Loucy (cell line): ENCODE measurements at regions not wholly inside any gene's neighbourhood (a gene's known extent, or its start where the extent isn't known, plus 50 kb on each side); places are given as distances from the start of the nearest gene placed in this dataset.

ENCODE experiments used
- H2AFZ ChIP-seq: fragments of 200-600 bp; sonication (generic); 2 replicates; pipeline ENCODE4 v1.6.0; 2016; ENCODE audit warnings: antibody characterized with exemption, mild to moderate bottlenecking, low read length, moderate library complexity
- H3F3A ChIP-seq: fragments of 200-600 bp; 2 replicates; pipeline ENCODE4 v1.6.0; 2016; ENCODE audit warnings: antibody characterized with exemption, low read depth, mild to moderate bottlenecking
- H3K27me3 ChIP-seq: fragments of 200-600 bp; sonication (generic); 2 replicates; pipeline ENCODE4 v1.6.1; 2014; ENCODE audit warnings: low read length, mild to moderate bottlenecking; ENCODE audit not compliant: insufficient read depth, poor library complexity, severe bottlenecking
- H3K36me3 ChIP-seq: fragments of 200-600 bp; sonication (generic); 2 replicates; pipeline ENCODE4 v1.6.1; 2016; ENCODE audit warnings: low read length; ENCODE audit not compliant: insufficient read depth
- H3K4me1 ChIP-seq: fragments of 200-600 bp; sonication (generic); 2 replicates; pipeline ENCODE4 v1.5.1; 2014; ENCODE audit warnings: low read length, mild to moderate bottlenecking; ENCODE audit not compliant: insufficient read depth, poor library complexity, severe bottlenecking
- H3K4me2 ChIP-seq: fragments of 200-600 bp; sonication (generic); 2 replicates; pipeline ENCODE4 v1.6.0; 2014; ENCODE audit warnings: antibody characterized with exemption, low read length, low read depth, mild to moderate bottlenecking; ENCODE audit not compliant: poor library complexity, severe bottlenecking
- H3K4me3 ChIP-seq: fragments of 200-600 bp; sonication (generic); 2 replicates; pipeline ENCODE4 v1.5.1; 2014; ENCODE audit warnings: low read length, mild to moderate bottlenecking, mixed read lengths; ENCODE audit not compliant: poor library complexity, severe bottlenecking
- H3K79me2 ChIP-seq: fragments of 200-600 bp; sonication (generic); 2 replicates; pipeline ENCODE4 v1.6.1; 2014; ENCODE audit warnings: low read length; ENCODE audit not compliant: insufficient read depth
- H3K9ac ChIP-seq: fragments of 200-600 bp; sonication (generic); 2 replicates; pipeline ENCODE4 v1.6.0; 2014; ENCODE audit warnings: mild to moderate bottlenecking, low read depth, low read length, moderate library complexity; ENCODE audit not compliant: poor library complexity, severe bottlenecking
- H3K9me2 ChIP-seq: fragments of 200-600 bp; sonication (generic); replicated peaks from 2 replicates; pipeline ENCODE4 v1.6.1; 2016; ENCODE audit warnings: low read depth, low read length, mixed read lengths
- H3K9me3 ChIP-seq: fragments of 200-600 bp; sonication (generic); 2 replicates; pipeline ENCODE4 v1.6.1; 2014; ENCODE audit warnings: mild to moderate bottlenecking, antibody characterized with exemption, low read length, low read depth; ENCODE audit not compliant: insufficient read depth
- H4K20me1 ChIP-seq: fragments of 200-600 bp; sonication (generic); 2 replicates; pipeline ENCODE4 v1.6.0; 2014; ENCODE audit warnings: antibody characterized with exemption, low read length, mild to moderate bottlenecking; ENCODE audit not compliant: insufficient read depth, poor library complexity, severe bottlenecking
- EZH2phosphoT487 ChIP-seq: fragments of 200-600 bp; IDR thresholded peaks from 2 replicates; pipeline ENCODE4 v1.6.1; 2018; ENCODE audit warnings: antibody characterized with exemption, mild to moderate bottlenecking, moderate library complexity, borderline replicate concordance
- TF ChIP-seq, protein P1 (sequence below): fragments of 200-600 bp; sonication (generic); conservative IDR thresholded peaks from 2 replicates; pipeline ENCODE4 v1.5.1; 2014; ENCODE audit warnings: mild to moderate bottlenecking, antibody characterized with exemption, low read length

DNA sequence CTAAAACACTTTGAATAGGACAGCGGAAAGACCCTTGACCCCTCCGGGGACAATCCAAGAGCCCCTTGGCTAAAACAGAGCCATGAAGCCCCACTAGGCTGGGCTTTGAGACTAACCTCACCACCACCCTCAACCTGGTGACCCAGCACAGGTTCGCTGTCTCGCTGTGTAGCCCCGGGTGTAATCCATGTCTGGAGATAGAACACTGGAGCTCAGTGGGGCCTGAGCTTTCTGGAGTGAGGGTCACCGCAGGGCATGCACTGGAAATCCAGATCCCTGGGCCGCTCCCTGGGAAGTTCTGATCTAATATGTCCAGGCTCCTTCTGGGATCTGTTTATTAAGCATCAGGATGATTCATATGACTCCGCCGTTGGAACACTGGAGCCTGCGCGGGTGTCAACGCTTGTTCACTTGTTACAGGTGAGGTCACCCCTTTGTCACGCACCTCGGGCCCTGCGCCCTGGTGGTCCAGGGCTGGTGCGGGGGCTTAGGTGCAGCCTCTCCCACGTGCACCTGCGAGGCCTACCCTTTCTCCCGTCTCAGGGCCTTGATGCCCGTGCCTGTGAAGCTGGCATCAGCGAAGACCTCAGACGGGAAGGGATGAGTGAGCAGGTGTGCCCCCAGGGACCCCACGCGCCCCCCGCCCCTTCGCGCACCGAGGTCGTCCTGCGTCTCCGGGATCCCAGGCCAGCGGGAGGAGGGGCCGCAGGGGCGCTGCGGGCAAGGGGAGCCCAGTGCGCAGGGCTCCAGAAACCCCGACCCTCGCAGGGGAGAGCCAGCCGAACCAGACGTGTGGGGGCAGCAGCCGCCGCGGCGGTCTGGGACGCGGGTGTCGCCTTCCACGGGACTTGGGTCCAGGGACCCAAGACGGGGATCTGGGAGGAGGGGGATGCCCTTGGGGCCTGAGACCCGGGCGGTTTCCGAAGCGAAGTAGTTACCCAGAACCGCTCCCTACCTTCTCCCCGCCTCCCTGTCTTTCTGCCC lies 224.1 kb upstream of the FOXF1 start:
- Histone ChIP-seq H3K27me3 (no peaks in the 10 kb centered on the region), H2AFZ (no peak overlapping the region), H3K4me3 (no peak overlapping the region)

GRCh38 chr16:86286991-86287663 lies 223.2 kb upstream of the FOXF1 start:
- H3K79me2 ChIP-seq = no peaks in the 10 kb centered on the region
- no peaks in the 10 kb centered on the region for H4K20me1 ChIP-seq
- H3K27me3 ChIP-seq = no peaks in the 10 kb centered on the region
- H3K36me3 ChIP-seq = no peaks in the 10 kb centered on the region
- no peaks in the 10 kb centered on the region for H3F3A ChIP-seq
- no peak overlapping the region for H2AFZ ChIP-seq
- no peaks in the 10 kb centered on the region for H3K9me3 ChIP-seq
- no peak for TF ChIP-seq EZH2phosphoT487
- no peak overlapping the region for H3K4me3 ChIP-seq
- H3K4me1 ChIP-seq = no peaks in the 10 kb centered on the region
- no peak overlapping the region for H3K4me2 ChIP-seq
- H3K9ac ChIP-seq = no peak overlapping the region
- no peaks in the 10 kb centered on the region for H3K9me2 ChIP-seq

More for the DNA sequence above, 224.1 kb upstream of the FOXF1 start:
- Histone ChIP-seq H3K4me2 (no peak overlapping the region), H3K79me2 (no peaks in the 10 kb centered on the region), H3K4me1 (no peaks in the 10 kb centered on the region), H3K9me2 (no peaks in the 10 kb centered on the region), H3F3A (no peaks in the 10 kb centered on the region), H4K20me1 (no peaks in the 10 kb centered on the region), H3K9me3 (no peaks in the 10 kb centered on the region; the same call in 1 of the 2 replicates), H3K36me3 (no peaks in the 10 kb centered on the region), H3K9ac (no peak overlapping the region)
- TF ChIP-seq, protein P1, sequence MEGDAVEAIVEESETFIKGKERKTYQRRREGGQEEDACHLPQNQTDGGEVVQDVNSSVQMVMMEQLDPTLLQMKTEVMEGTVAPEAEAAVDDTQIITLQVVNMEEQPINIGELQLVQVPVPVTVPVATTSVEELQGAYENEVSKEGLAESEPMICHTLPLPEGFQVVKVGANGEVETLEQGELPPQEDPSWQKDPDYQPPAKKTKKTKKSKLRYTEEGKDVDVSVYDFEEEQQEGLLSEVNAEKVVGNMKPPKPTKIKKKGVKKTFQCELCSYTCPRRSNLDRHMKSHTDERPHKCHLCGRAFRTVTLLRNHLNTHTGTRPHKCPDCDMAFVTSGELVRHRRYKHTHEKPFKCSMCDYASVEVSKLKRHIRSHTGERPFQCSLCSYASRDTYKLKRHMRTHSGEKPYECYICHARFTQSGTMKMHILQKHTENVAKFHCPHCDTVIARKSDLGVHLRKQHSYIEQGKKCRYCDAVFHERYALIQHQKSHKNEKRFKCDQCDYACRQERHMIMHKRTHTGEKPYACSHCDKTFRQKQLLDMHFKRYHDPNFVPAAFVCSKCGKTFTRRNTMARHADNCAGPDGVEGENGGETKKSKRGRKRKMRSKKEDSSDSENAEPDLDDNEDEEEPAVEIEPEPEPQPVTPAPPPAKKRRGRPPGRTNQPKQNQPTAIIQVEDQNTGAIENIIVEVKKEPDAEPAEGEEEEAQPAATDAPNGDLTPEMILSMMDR = no peak
- TF ChIP-seq EZH2phosphoT487 = no peak

DNA sequence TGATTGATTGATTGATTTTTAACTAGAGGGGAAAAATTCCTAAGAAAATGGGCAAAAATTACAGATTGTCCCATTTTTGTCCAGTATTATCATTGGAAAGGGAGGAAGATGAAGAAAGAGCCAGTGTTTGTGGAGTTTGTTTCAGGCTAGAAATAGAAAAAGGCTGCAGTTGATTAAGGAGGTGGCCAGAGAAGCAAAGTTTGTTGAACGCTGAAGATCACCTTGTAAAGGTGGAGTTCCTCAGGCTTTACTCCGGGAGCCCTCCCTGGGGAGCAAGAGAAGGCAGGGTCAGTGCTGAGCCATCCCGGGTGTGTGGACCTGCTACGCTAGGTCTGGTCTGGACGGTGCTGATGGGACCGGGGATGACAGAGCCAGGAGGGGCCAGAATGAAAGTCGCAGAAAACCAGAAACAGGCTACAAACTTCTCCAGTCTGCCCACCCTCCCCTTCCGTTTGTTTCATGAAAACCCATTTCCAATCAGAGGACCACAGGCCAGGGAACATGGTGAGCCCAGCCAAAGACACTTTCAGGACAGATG lies 222.6 kb upstream of the FOXF1 start:
- no peak overlapping the region for H2AFZ ChIP-seq
- no peaks in the 10 kb centered on the region for H3K27me3 ChIP-seq
- H3F3A ChIP-seq = no peaks in the 10 kb centered on the region
- H3K4me2 ChIP-seq = no peak overlapping the region
- H3K9me3 ChIP-seq = no peaks in the 10 kb centered on the region
- H3K79me2 ChIP-seq = no peaks in the 10 kb centered on the region
- H3K4me1 ChIP-seq = no peaks in the 10 kb centered on the region
- H3K9ac ChIP-seq = no peak overlapping the region
- H3K4me3 ChIP-seq = no peak overlapping the region
- H3K36me3 ChIP-seq = no peaks in the 10 kb centered on the region
- H4K20me1 ChIP-seq = no peaks in the 10 kb centered on the region
- H3K9me2 ChIP-seq = no peaks in the 10 kb centered on the region
- TF ChIP-seq, protein P1 = no peak
- TF ChIP-seq EZH2phosphoT487 = no peak
